IMR-90 (cell line): ENCODE measurements at regions not wholly inside any gene's neighbourhood (a gene's known extent, or its start where the extent isn't known, plus 50 kb on each side); places are given as distances from the start of the nearest gene placed in this dataset.

Source experiments
- ATAC-seq: fragments of 200-7000 bp; cut with Tn5 transposase; 2 replicates; pipeline ENCODE4 v1.9.1; 2020; ENCODE audit warnings: low read depth, mild to moderate bottlenecking, moderate library complexity
- BruUV-seq: library from RNA; stranded (reverse); fragments of 400-500 nt; replicated peaks from 2 replicates; lab custom pipeline; 2021; lab: Mats Ljungman, UMichigan
- CTCF ChIA-PET: fragments of 300-600 bp; formaldehyde crosslinking; extraction: SDS; loops from one replicate; lab custom pipeline; 2021; ENCODE audit warnings: antibody characterized with exemption; lab: Yijun Ruan, JAX
- POLR2A ChIA-PET: fragments of 300-600 bp; sonication (Branson Sonifier 250); formaldehyde crosslinking; loops from one replicate; lab custom pipeline; 2022; ENCODE audit warnings: antibody characterized with exemption; ENCODE audit not compliant: unreplicated experiment; lab: Charles Lee
- DNase-seq: peaks from one replicate; pipeline ENCODE4 v3.0.0; 2013
- H2AFZ ChIP-seq: replicated peaks from 2 replicates; pipeline ENCODE3; 2013; ENCODE audit warnings: low read length, mild to moderate bottlenecking; ENCODE audit not compliant: poor library complexity
- H2AK5ac ChIP-seq: 2 replicates; pipeline ENCODE4 v1.6.1; 2013; ENCODE audit warnings: low read depth, low read length, inconsistent platforms
- H2AK9ac ChIP-seq: replicated peaks from 2 replicates; pipeline ENCODE3; 2013; ENCODE audit warnings: mild to moderate bottlenecking, low read depth, low read length, moderate library complexity; ENCODE audit not compliant: poor library complexity
- H2BK120ac ChIP-seq: 2 replicates; pipeline ENCODE4 v1.6.1; 2013; ENCODE audit warnings: low read depth, low read length, inconsistent platforms
- H2BK15ac ChIP-seq: 3 replicates; pipeline ENCODE4 v1.6.1; 2013; ENCODE audit warnings: low read depth, low read length, inconsistent platforms
- H2BK20ac ChIP-seq: 2 replicates; pipeline ENCODE4 v1.6.1; 2013; ENCODE audit warnings: low read depth, mild to moderate bottlenecking, inconsistent platforms, low read length, moderate library complexity
- H2BK5ac ChIP-seq: 2 replicates; pipeline ENCODE4 v1.6.1; 2013; ENCODE audit warnings: mild to moderate bottlenecking, low read depth, low read length, inconsistent platforms; ENCODE audit not compliant: poor library complexity, severe bottlenecking
- H3K14ac ChIP-seq: replicated peaks from 2 replicates; pipeline ENCODE4 v1.6.1; 2013; ENCODE audit warnings: low read depth, low read length, inconsistent platforms
- H3K18ac ChIP-seq: 2 replicates; pipeline ENCODE4 v1.6.1; 2013; ENCODE audit warnings: low read depth, low read length, control low read depth
- H3K23ac ChIP-seq: 2 replicates; pipeline ENCODE4 v1.6.1; 2013; ENCODE audit warnings: low read depth, low read length, inconsistent platforms
- H3K27ac ChIP-seq: 2 replicates; pipeline ENCODE4 v1.5.1; 2013; ENCODE audit warnings: mild to moderate bottlenecking, control low read depth, low read length; ENCODE audit not compliant: insufficient read depth
- H3K27me3 ChIP-seq: 2 replicates; pipeline ENCODE4 v1.6.1; 2013; ENCODE audit warnings: low read length; ENCODE audit not compliant: control insufficient read depth, insufficient read depth
- H3K36me3 ChIP-seq: 2 replicates; pipeline ENCODE4 v1.6.1; 2013; ENCODE audit warnings: low read length, mixed read lengths; ENCODE audit not compliant: control insufficient read depth, insufficient read depth
- H3K4ac ChIP-seq: 2 replicates; pipeline ENCODE4 v1.6.1; 2013; ENCODE audit warnings: low read depth, low read length, inconsistent platforms
- H3K4me1 ChIP-seq: 2 replicates; pipeline ENCODE4 v1.6.1; 2013; ENCODE audit warnings: low read length, mixed read lengths; ENCODE audit not compliant: control insufficient read depth, insufficient read depth
- H3K4me2 ChIP-seq: 2 replicates; pipeline ENCODE4 v1.6.1; 2013; ENCODE audit warnings: low read depth, mild to moderate bottlenecking, control low read depth, low read length, moderate library complexity
- H3K4me3 ChIP-seq: 2 replicates; pipeline ENCODE4 v1.5.1; 2013; ENCODE audit warnings: low read depth, mild to moderate bottlenecking, control low read depth, low read length, moderate library complexity; ENCODE audit not compliant: insufficient read depth
- H3K56ac ChIP-seq: 2 replicates; pipeline ENCODE4 v1.6.1; 2013; ENCODE audit warnings: low read length, inconsistent platforms; ENCODE audit not compliant: insufficient read depth; ENCODE audit errors: extremely low read depth
- H3K79me1 ChIP-seq, 2 experiments: 2 replicates each; pipeline ENCODE4 v1.6.1; 2013; ENCODE audit warnings: low read length in 2 of 2, inconsistent platforms in 1 of 2, low read depth in 1 of 2
- H3K9ac ChIP-seq: 2 replicates; pipeline ENCODE4 v1.6.1; 2013; ENCODE audit warnings: low read depth, low read length, control low read depth
- H3K9me1 ChIP-seq: 2 replicates; pipeline ENCODE4 v1.6.1; 2013; ENCODE audit warnings: low read length, inconsistent platforms; ENCODE audit not compliant: insufficient read depth
- H3K9me3 ChIP-seq: 2 replicates; pipeline ENCODE4 v1.6.1; 2013; ENCODE audit warnings: low read length; ENCODE audit not compliant: control insufficient read depth, insufficient read depth
- H4K20me1 ChIP-seq: 2 replicates; pipeline ENCODE4 v1.6.1; 2013; ENCODE audit warnings: low read length, inconsistent platforms; ENCODE audit not compliant: insufficient read depth
- H4K5ac ChIP-seq: 2 replicates; pipeline ENCODE4 v1.6.1; 2013; ENCODE audit warnings: mild to moderate bottlenecking, low read depth, low read length, control low read depth
- H4K8ac ChIP-seq, 2 experiments: 2 replicates each; pipeline ENCODE4 v1.6.1; 2013; ENCODE audit warnings: low read depth in 2 of 2, low read length in 2 of 2, control low read depth in 1 of 2, inconsistent platforms in 1 of 2
- H4K91ac ChIP-seq: 2 replicates; pipeline ENCODE4 v1.6.1; 2013; ENCODE audit warnings: low read depth, low read length, inconsistent platforms; ENCODE audit not compliant: insufficient read depth
- BHLHE40 ChIP-seq: fragments of 150-350 bp; IDR thresholded peaks from 2 replicates; pipeline ENCODE4 v1.6.1; 2016; ENCODE audit warnings: mild to moderate bottlenecking, low read depth, low read length
- CEBPB ChIP-seq: IDR thresholded peaks from 2 replicates; pipeline ENCODE4 v1.6.1; 2012; ENCODE audit warnings: low read depth, low read length, improper control_type of control experiment
- CHD1 ChIP-seq: IDR thresholded peaks from 2 replicates; pipeline ENCODE4 v1.6.1; 2012; ENCODE audit warnings: low read depth, low read length, improper control_type of control experiment
- ELK1 ChIP-seq: fragments of 150-350 bp; IDR thresholded peaks from 2 replicates; pipeline ENCODE4 v1.6.1; 2016; ENCODE audit warnings: low read depth, mild to moderate bottlenecking, low read length, moderate library complexity, borderline replicate concordance
- FOS ChIP-seq: fragments of 150-350 bp; IDR thresholded peaks from 2 replicates; pipeline ENCODE4 v1.6.1; 2016; ENCODE audit warnings: low read depth, low read length
- MAFK ChIP-seq: IDR thresholded peaks from 2 replicates; pipeline ENCODE4 v1.6.1; 2012; ENCODE audit warnings: low read depth, low read length, improper control_type of control experiment
- MXI1 ChIP-seq: IDR thresholded peaks from 2 replicates; pipeline ENCODE4 v1.6.1; 2012; ENCODE audit warnings: low read depth, mild to moderate bottlenecking, low read length, moderate library complexity, borderline replicate concordance
- POLR2A ChIP-seq: IDR thresholded peaks from 2 replicates; pipeline ENCODE4 v1.6.1; 2012; ENCODE audit warnings: mild to moderate bottlenecking, low read depth, low read length
- RAD21 ChIP-seq: IDR thresholded peaks from 2 replicates; pipeline ENCODE4 v1.6.1; 2012; ENCODE audit warnings: low read length, improper control_type of control experiment
- WGBS, 2 experiments: methylation state at CpG; one replicate each; pipeline versions ENCODE4 v1.1.5 to v1.1.7; 2013; ENCODE audit warnings: missing lambda C conversion rate in 2 of 2; ENCODE audit not compliant: insufficient read length in 1 of 2; ENCODE audit errors: extremely low coverage in 2 of 2; 5-methylcytosine and 5-hydroxymethylcytosine counted together
- dilution Hi-C: fragments of 300-500 bp; cut with HindIII; formaldehyde crosslinking; loops from one replicate; pipeline ENCODE4 v1.14.3; 2018; ENCODE audit warnings: low sequenced_read_pairs; ENCODE audit not compliant: unreplicated experiment
- in situ Hi-C: fragments of 300-500 bp; cut with MboI; formaldehyde crosslinking; loops from 3 replicates; pipeline ENCODE4 v1.14.3; 2019; ENCODE audit warnings: low sequenced_read_pairs, inconsistent platforms, mixed read lengths
- intact Hi-C: fragments of 100-400 bp; cut with micrococcal nuclease; formaldehyde crosslinking; loops from 2 replicates; pipeline ENCODE4 v1.10.0; 2022
- TF ChIP-seq, protein P1 (sequence below): fragments of 150-350 bp; IDR thresholded peaks from 2 replicates; pipeline ENCODE4 v1.6.1; 2017; ENCODE audit warnings: mild to moderate bottlenecking, antibody characterized with exemption, low read length, low read depth

DNA sequence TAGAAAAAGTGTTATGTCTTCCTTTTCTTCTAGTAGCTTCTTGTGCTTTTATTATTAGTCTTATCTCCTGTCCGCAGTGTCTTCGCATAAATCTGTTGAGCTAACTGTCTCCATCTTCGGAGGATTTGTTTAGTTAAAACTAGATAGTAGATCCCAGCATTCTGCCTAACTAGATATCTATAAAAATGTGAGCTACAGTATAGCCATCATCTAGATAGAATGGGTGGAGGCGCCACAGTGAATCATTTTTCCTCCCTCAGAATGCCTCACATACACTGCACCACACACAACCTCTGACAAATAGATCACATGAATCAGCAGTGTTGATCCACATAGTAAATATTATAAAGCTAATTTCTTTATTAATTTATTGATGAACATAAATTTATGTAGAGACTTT lies 220.3 kb upstream of the GAS1 start:
- no peak overlapping the region for H3K4me2 ChIP-seq
- no peaks in the 10 kb centered on the region for H3K79me1 ChIP-seq
- H2AFZ ChIP-seq, result no peak overlapping the region
- H2BK15ac ChIP-seq, result no peak overlapping the region
- no peak overlapping the region for H2BK5ac ChIP-seq
- no peak overlapping the region for H4K8ac ChIP-seq
- H3K23ac ChIP-seq, result no peak overlapping the region
- H3K27me3 ChIP-seq, result no peaks in the 10 kb centered on the region
- H3K4me3 ChIP-seq, result no peak overlapping the region
- H3K27ac ChIP-seq, result no peak overlapping the region
- DNase-seq, result peak; percentile 20
- H2BK20ac ChIP-seq, result no peak overlapping the region
- BruUV-seq, result no TSS peak
- no CpG with 5 or more reads among the region's 4 CpGs for WGBS, 2 experiments
- ChIA-PET POLR2A (no interaction called here), CTCF (no interaction called here)
- H3K14ac ChIP-seq, result no peak overlapping the region
- no peaks in the 10 kb centered on the region for H3K36me3 ChIP-seq
- TF ChIP-seq MAFK (no peak), CHD1 (no peak), RAD21 (no peak), CEBPB (no peak), MXI1 (no peak), BHLHE40 (no peak), POLR2A (no peak), FOS (no peak), ELK1 (no peak)
- TF ChIP-seq, protein P1, sequence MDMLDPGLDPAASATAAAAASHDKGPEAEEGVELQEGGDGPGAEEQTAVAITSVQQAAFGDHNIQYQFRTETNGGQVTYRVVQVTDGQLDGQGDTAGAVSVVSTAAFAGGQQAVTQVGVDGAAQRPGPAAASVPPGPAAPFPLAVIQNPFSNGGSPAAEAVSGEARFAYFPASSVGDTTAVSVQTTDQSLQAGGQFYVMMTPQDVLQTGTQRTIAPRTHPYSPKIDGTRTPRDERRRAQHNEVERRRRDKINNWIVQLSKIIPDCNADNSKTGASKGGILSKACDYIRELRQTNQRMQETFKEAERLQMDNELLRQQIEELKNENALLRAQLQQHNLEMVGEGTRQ, result no peak
- no peak overlapping the region for H3K56ac ChIP-seq
- intact Hi-C loops, result no loop called here
- no peak for ATAC-seq
- no peak overlapping the region for H3K9ac ChIP-seq
- H3K9me3 ChIP-seq, result no peaks in the 10 kb centered on the region
- H3K18ac ChIP-seq, result no peak overlapping the region
- no peaks in the 10 kb centered on the region for H3K4me1 ChIP-seq
- no peak overlapping the region for H3K4ac ChIP-seq
- no peaks in the 10 kb centered on the region for H4K20me1 ChIP-seq
- H4K5ac ChIP-seq, result no peak overlapping the region
- H3K9me1 ChIP-seq, result no peaks in the 10 kb centered on the region
- in situ Hi-C loops, result no loop called here
- H4K91ac ChIP-seq, result no peak overlapping the region
- no peak overlapping the region for H2AK5ac ChIP-seq
- H2BK120ac ChIP-seq, result no peak overlapping the region
- dilution Hi-C loops, result no loop called here
- H2AK9ac ChIP-seq, result no peak overlapping the region
